ENCODE measurements at regions not wholly inside any gene's neighbourhood (a gene's known extent, or its start where the extent isn't known, plus 50 kb on each side); places are given as distances from the start of the nearest gene placed in this dataset.

GRCh38 chr1:212211371-212211770 lies 73.8 kb upstream of the PPP2R5A start:
- Histone ChIP-seq H3K27ac (ENCODE audit: low read depth, low read length) (no peak overlapping the region), H3K27me3 (ENCODE audit: insufficient read depth, low read length, poor library complexity, severe bottlenecking) (no peaks in the 10 kb centered on the region), H3K36me3 (ENCODE audit: insufficient read depth, low read length) (no peaks in the 10 kb centered on the region), H3K4me1 (ENCODE audit: insufficient read depth, low read length) (no peaks in the 10 kb centered on the region), H3K4me3 (ENCODE audit: low read length) (no peak overlapping the region), H3K9me3 (ENCODE audit: low read length) (no peaks in the 10 kb centered on the region)
- H3K9me3 Mint-ChIP-seq, result no peaks in the 10 kb centered on the region
- H3K36me3 Mint-ChIP-seq, result peaks cover 0 to 7% (median 0%) of the 10 kb centered on the region in 3 donors
- no peak for DNase-seq
- ChIA-PET POLR2A (no interaction called here), CTCF (interaction anchor here (0.6 kb wide), 1 partner anchor 9 kb away, joined by 3 read pairs; no protein-coding TSS in a partner anchor)
- H3K27me3 Mint-ChIP-seq, result peaks cover 3 to 7% of the 10 kb centered on the region in 2 donors
- H3K27ac Mint-ChIP-seq, result peak overlapping the region in 1 of 8 donors; percentile 9
- no peak overlapping the region for H3K4me3 Mint-ChIP-seq
- no peaks in the 10 kb centered on the region for H3K4me1 Mint-ChIP-seq

- CTCF ChIA-PET, result no interaction called here
- POLR2A ChIA-PET, result no interaction called here
- no peaks in the 10 kb centered on the region for H3K9me3 Mint-ChIP-seq
- Histone ChIP-seq H3K9me3 (ENCODE audit: low read length) (no peaks in the 10 kb centered on the region), H3K27me3 (ENCODE audit: insufficient read depth, low read length, poor library complexity, severe bottlenecking) (no peaks in the 10 kb centered on the region), H3K27ac (ENCODE audit: low read depth, low read length) (no peak overlapping the region), H3K4me3 (ENCODE audit: low read length) (no peak overlapping the region), H3K4me1 (ENCODE audit: insufficient read depth, low read length) (no peaks in the 10 kb centered on the region), H3K36me3 (ENCODE audit: insufficient read depth, low read length) (no peaks in the 10 kb centered on the region)
- H3K4me1 Mint-ChIP-seq, result no peaks in the 10 kb centered on the region
- no peak overlapping the region for H3K4me3 Mint-ChIP-seq
- peaks cover 0 to 10% (median 0%) of the 10 kb centered on the region in 3 donors for H3K36me3 Mint-ChIP-seq
- no peak overlapping the region for H3K27ac Mint-ChIP-seq
- DNase-seq, result no peak
- H3K27me3 Mint-ChIP-seq, result peaks cover 6 to 9% of the 10 kb centered on the region in 2 donors
These were observed 72.9 kb upstream of the PPP2R5A start for GRCh38 chr1:212212343-212212742.

GRCh38 chr1:212212906-212213305 lies 72.3 kb upstream of the PPP2R5A start:
- no peak overlapping the region for H3K27ac ChIP-seq (ENCODE audit: low read depth, low read length)
- no peak for DNase-seq
- ChIA-PET POLR2A (interaction anchor here (0.7 kb wide), 1 partner anchor 44 kb away, joined by 8 read pairs; no protein-coding TSS in a partner anchor), CTCF (no interaction called here)
- no peaks in the 10 kb centered on the region for H3K36me3 ChIP-seq (ENCODE audit: insufficient read depth, low read length)
- H3K9me3 Mint-ChIP-seq, result no peaks in the 10 kb centered on the region
- H3K27ac Mint-ChIP-seq, result no peak overlapping the region
- peaks cover 0 to 10% (median 0%) of the 10 kb centered on the region in 3 donors for H3K36me3 Mint-ChIP-seq
- H3K4me1 ChIP-seq (ENCODE audit: insufficient read depth, low read length), result no peaks in the 10 kb centered on the region
- H3K4me1 Mint-ChIP-seq, result no peaks in the 10 kb centered on the region
- H3K9me3 ChIP-seq (ENCODE audit: low read length), result no peaks in the 10 kb centered on the region
- peaks cover 6 to 9% of the 10 kb centered on the region in 2 donors for H3K27me3 Mint-ChIP-seq
- no peak overlapping the region for H3K4me3 ChIP-seq (ENCODE audit: low read length)
- H3K27me3 ChIP-seq (ENCODE audit: insufficient read depth, low read length, poor library complexity, severe bottlenecking), result no peaks in the 10 kb centered on the region
- no peak overlapping the region for H3K4me3 Mint-ChIP-seq

- H3K9me3 ChIP-seq (ENCODE audit: low read length), result no peaks in the 10 kb centered on the region
- Mint-ChIP-seq H3K9me3 (no peaks in the 10 kb centered on the region), H3K4me1 (peaks cover 0 to 4% (median 2%) of the 10 kb centered on the region in 3 donors), H3K27ac (no peak overlapping the region), H3K4me3 (no peak overlapping the region), H3K27me3 (peaks cover 6 to 9% of the 10 kb centered on the region in 2 donors), H3K36me3 (peaks cover 0 to 10% (median 0%) of the 10 kb centered on the region in 3 donors)
- DNase-seq, result no peak
- CTCF ChIA-PET, result no interaction called here
- H3K27ac ChIP-seq (ENCODE audit: low read depth, low read length), result no peak overlapping the region
- POLR2A ChIA-PET, result no interaction called here
- no peak overlapping the region for H3K4me3 ChIP-seq (ENCODE audit: low read length)
- H3K36me3 ChIP-seq (ENCODE audit: insufficient read depth, low read length), result no peaks in the 10 kb centered on the region
- no peaks in the 10 kb centered on the region for H3K27me3 ChIP-seq (ENCODE audit: insufficient read depth, low read length, poor library complexity, severe bottlenecking)
- no peaks in the 10 kb centered on the region for H3K4me1 ChIP-seq (ENCODE audit: insufficient read depth, low read length)
These were observed 71.4 kb upstream of the PPP2R5A start for GRCh38 chr1:212213784-212214183.

GRCh38 chr1:212214325-212214724 lies 70.9 kb upstream of the PPP2R5A start:
- H3K27me3 ChIP-seq (ENCODE audit: insufficient read depth, low read length, poor library complexity, severe bottlenecking), result no peaks in the 10 kb centered on the region
- Mint-ChIP-seq H3K27ac (peak overlapping the region in 1 of 8 donors; percentile 12), H3K36me3 (peaks cover 0 to 10% (median 0%) of the 10 kb centered on the region in 3 donors), H3K4me3 (no peak overlapping the region), H3K27me3 (peaks cover 6 to 9% of the 10 kb centered on the region in 2 donors), H3K4me1 (peaks cover 0 to 5% (median 2%) of the 10 kb centered on the region in 3 donors), H3K9me3 (no peaks in the 10 kb centered on the region)
- ChIA-PET CTCF (no interaction called here), POLR2A (no interaction called here)
- H3K36me3 ChIP-seq (ENCODE audit: insufficient read depth, low read length), result no peaks in the 10 kb centered on the region
- DNase-seq, result no peak
- no peaks in the 10 kb centered on the region for H3K9me3 ChIP-seq (ENCODE audit: low read length)
- no peak overlapping the region for H3K27ac ChIP-seq (ENCODE audit: low read depth, low read length)
- no peaks in the 10 kb centered on the region for H3K4me1 ChIP-seq (ENCODE audit: insufficient read depth, low read length)
- H3K4me3 ChIP-seq (ENCODE audit: low read length), result no peak overlapping the region

GRCh38 chr1:212215910-212216309 lies 69.3 kb upstream of the PPP2R5A start:
- no peak overlapping the region for H3K27ac Mint-ChIP-seq
- POLR2A ChIA-PET, result no interaction called here
- CTCF ChIA-PET, result no interaction called here

GRCh38 chr1:212217633-212218032 lies 67.6 kb upstream of the PPP2R5A start:
- H3K27me3 ChIP-seq (ENCODE audit: insufficient read depth, low read length, poor library complexity, severe bottlenecking), result no peaks in the 10 kb centered on the region
- POLR2A ChIA-PET, result no interaction called here
- H3K27ac ChIP-seq (ENCODE audit: low read depth, low read length), result no peak overlapping the region
- no peaks in the 10 kb centered on the region for H3K36me3 ChIP-seq (ENCODE audit: insufficient read depth, low read length)
- H3K27me3 Mint-ChIP-seq, result peaks cover 6 to 11% of the 10 kb centered on the region in 2 donors
- H3K4me1 Mint-ChIP-seq, result peaks cover 0 to 5% (median 2%) of the 10 kb centered on the region in 3 donors
- CTCF ChIA-PET, result no interaction called here
- no peak overlapping the region for H3K27ac Mint-ChIP-seq
- no peak overlapping the region for H3K4me3 ChIP-seq (ENCODE audit: low read length)
- H3K36me3 Mint-ChIP-seq, result peaks cover 0 to 10% (median 0%) of the 10 kb centered on the region in 3 donors
- no peaks in the 10 kb centered on the region for H3K9me3 Mint-ChIP-seq
- no peaks in the 10 kb centered on the region for H3K4me1 ChIP-seq (ENCODE audit: insufficient read depth, low read length)
- no peaks in the 10 kb centered on the region for H3K9me3 ChIP-seq (ENCODE audit: low read length)
- DNase-seq, result no peak
- no peak overlapping the region for H3K4me3 Mint-ChIP-seq

More at GRCh38 chr1:212215910-212216309, 69.3 kb upstream of the PPP2R5A start:
- Histone ChIP-seq H3K4me3 (ENCODE audit: low read length) (no peak overlapping the region), H3K36me3 (ENCODE audit: insufficient read depth, low read length) (no peaks in the 10 kb centered on the region), H3K9me3 (ENCODE audit: low read length) (no peaks in the 10 kb centered on the region), H3K27me3 (ENCODE audit: insufficient read depth, low read length, poor library complexity, severe bottlenecking) (no peaks in the 10 kb centered on the region), H3K4me1 (ENCODE audit: insufficient read depth, low read length) (no peaks in the 10 kb centered on the region), H3K27ac (ENCODE audit: low read depth, low read length) (no peak overlapping the region)
- Mint-ChIP-seq H3K36me3 (peaks cover 0 to 10% (median 0%) of the 10 kb centered on the region in 3 donors), H3K9me3 (no peaks in the 10 kb centered on the region), H3K4me3 (no peak overlapping the region), H3K27me3 (peaks cover 6 to 8% of the 10 kb centered on the region in 2 donors), H3K4me1 (peaks cover 0 to 5% (median 2%) of the 10 kb centered on the region in 3 donors)
- DNase-seq, result no peak

- Histone ChIP-seq H3K36me3 (ENCODE audit: insufficient read depth, low read length) (no peaks in the 10 kb centered on the region), H3K9me3 (ENCODE audit: low read length) (no peaks in the 10 kb centered on the region), H3K4me1 (ENCODE audit: insufficient read depth, low read length) (no peaks in the 10 kb centered on the region), H3K27ac (ENCODE audit: low read depth, low read length) (no peak overlapping the region), H3K4me3 (ENCODE audit: low read length) (no peak overlapping the region), H3K27me3 (ENCODE audit: insufficient read depth, low read length, poor library complexity, severe bottlenecking) (no peaks in the 10 kb centered on the region)
- Mint-ChIP-seq H3K36me3 (peaks cover 0 to 10% (median 0%) of the 10 kb centered on the region in 3 donors), H3K27ac (no peak overlapping the region), H3K4me1 (peaks cover 0 to 5% (median 2%) of the 10 kb centered on the region in 3 donors), H3K27me3 (peaks cover 6 to 11% of the 10 kb centered on the region in 2 donors), H3K9me3 (no peaks in the 10 kb centered on the region), H3K4me3 (no peak overlapping the region)
- POLR2A ChIA-PET, result no interaction called here
- no peak for DNase-seq
- CTCF ChIA-PET, result no interaction called here
These were observed 67.1 kb upstream of the PPP2R5A start for GRCh38 chr1:212218065-212218464.
